HG03108 (cell line): ENCODE measurements at regions not wholly inside any gene's neighbourhood (a gene's known extent, or its start where the extent isn't known, plus 50 kb on each side); places are given as distances from the start of the nearest gene placed in this dataset.

Experiments
- ATAC-seq: cut with Tn5 transposase; IDR thresholded peaks from one replicate; pipeline ENCODE4 v1.9.1; 2021; ENCODE audit warnings: moderate library complexity; ENCODE audit not compliant: unreplicated experiment

- ATAC-seq: no peak
Measured at GRCh38 chr6:14423955-14424354, 306.4 kb downstream of the CD83 start.

GRCh38 chr6:14425805-14426204, 308.2 kb downstream of the CD83 start:
- ATAC-seq: no peak

- no peak for ATAC-seq
Measured at GRCh38 chr6:14426281-14426680, 308.7 kb downstream of the CD83 start.

- no peak for ATAC-seq
Measured at GRCh38 chr6:14428269-14428668, 310.7 kb downstream of the CD83 start.

GRCh38 chr6:14429396-14429795, 311.8 kb downstream of the CD83 start:
- ATAC-seq: no peak

- ATAC-seq: no peak
Measured at GRCh38 chr6:14430218-14430617, 312.6 kb downstream of the CD83 start.

GRCh38 chr6:14431385-14432330, 314.1 kb downstream of the CD83 start:
- no peak for ATAC-seq

GRCh38 chr6:14434916-14435690, 317.5 kb downstream of the CD83 start:
- ATAC-seq: no peak

GRCh38 chr6:14436592-14437132, 319.1 kb downstream of the CD83 start:
- ATAC-seq: no peak

GRCh38 chr6:14439419-14439818, 321.8 kb downstream of the CD83 start:
- no peak for ATAC-seq

- no peak for ATAC-seq
Measured at GRCh38 chr6:14440215-14440910, 322.8 kb downstream of the CD83 start.

- ATAC-seq: no peak
Measured at GRCh38 chr6:14440940-14441781, 323.6 kb downstream of the CD83 start.

- no peak for ATAC-seq
Measured at GRCh38 chr6:14442242-14442641, 324.7 kb downstream of the CD83 start.

- ATAC-seq: no peak
Measured at GRCh38 chr6:14443629-14444268, 326.2 kb downstream of the CD83 start.

GRCh38 chr6:14444295-14444972, 326.9 kb downstream of the CD83 start:
- no peak for ATAC-seq

- ATAC-seq: no peak
Measured at GRCh38 chr6:14447240-14447639, 329.7 kb downstream of the CD83 start.

GRCh38 chr6:14448246-14448645, 330.7 kb downstream of the CD83 start:
- ATAC-seq: no peak

GRCh38 chr6:14450133-14450504, 332.5 kb downstream of the CD83 start:
- no peak for ATAC-seq

- ATAC-seq: no peak
Measured at GRCh38 chr6:14450578-14450977, 333.0 kb downstream of the CD83 start.
